DOHH2 (cell line): ENCODE measurements at regions not wholly inside any gene's neighbourhood (a gene's known extent, or its start where the extent isn't known, plus 50 kb on each side); places are given as distances from the start of the nearest gene placed in this dataset.
A peak's percentile ranks its signal among the peaks of the same experiment; 100 is the strongest.

ENCODE experiments used
- H3F3A ChIP-seq: fragments of 200-600 bp; sonication (generic), shearing (Covaris generic); 2 replicates; pipeline ENCODE4 v1.6.0; 2016; ENCODE audit warnings: antibody characterized with exemption, mild to moderate bottlenecking; ENCODE audit not compliant: control insufficient read depth, insufficient read depth
- H3K27ac ChIP-seq: fragments of 200-600 bp; sonication (generic); 2 replicates; pipeline ENCODE4 v1.5.1; 2014; ENCODE audit warnings: low read depth, mild to moderate bottlenecking, low read length, moderate library complexity
- H3K27me3 ChIP-seq: fragments of 200-600 bp; sonication (generic); 2 replicates; pipeline ENCODE4 v1.6.1; 2014; ENCODE audit warnings: mild to moderate bottlenecking, low read length, mixed read lengths; ENCODE audit not compliant: control insufficient read depth
- H3K36me3 ChIP-seq: fragments of 200-600 bp; sonication (generic); 2 replicates; pipeline ENCODE4 v1.6.1; 2014; ENCODE audit warnings: mild to moderate bottlenecking, low read length, moderate library complexity, mixed read lengths; ENCODE audit not compliant: control insufficient read depth
- H3K4me1 ChIP-seq: fragments of 200-600 bp; sonication (generic); 2 replicates; pipeline ENCODE4 v1.6.1; 2014; ENCODE audit warnings: mild to moderate bottlenecking, low read length, mixed read lengths; ENCODE audit not compliant: control insufficient read depth
- H3K4me2 ChIP-seq: fragments of 200-600 bp; sonication (generic); 2 replicates; pipeline ENCODE4 v1.6.0; 2014; ENCODE audit warnings: mild to moderate bottlenecking, low read length, moderate library complexity
- H3K4me3 ChIP-seq: fragments of 200-600 bp; sonication (generic); 2 replicates; pipeline ENCODE4 v1.5.1; 2014; ENCODE audit warnings: mild to moderate bottlenecking, low read length, mixed read lengths
- H3K79me2 ChIP-seq: fragments of 200-600 bp; sonication (generic); 2 replicates; pipeline ENCODE4 v1.6.1; 2014; ENCODE audit warnings: mild to moderate bottlenecking, low read length, mixed read lengths; ENCODE audit not compliant: control insufficient read depth
- H3K9me2 ChIP-seq: fragments of 200-600 bp; sonication (generic); replicated peaks from 2 replicates; pipeline ENCODE4 v1.6.1; 2014; ENCODE audit warnings: mild to moderate bottlenecking, low read length, mixed read lengths; ENCODE audit not compliant: control insufficient read depth
- H3K9me3 ChIP-seq: fragments of 200-600 bp; sonication (generic); 2 replicates; pipeline ENCODE4 v1.6.1; 2014; ENCODE audit warnings: antibody characterized with exemption, low read length, mixed read lengths; ENCODE audit not compliant: control insufficient read depth, insufficient read depth
- H4K20me1 ChIP-seq: fragments of 200-600 bp; sonication (generic); 2 replicates; pipeline ENCODE4 v1.6.0; 2014; ENCODE audit warnings: low read depth, mild to moderate bottlenecking, antibody characterized with exemption, low read length, moderate library complexity; ENCODE audit not compliant: control insufficient read depth, insufficient read depth
- CTCF ChIP-seq: fragments of 200-600 bp; sonication (generic); IDR thresholded peaks from one replicate; pipeline ENCODE4 v1.5.1; 2014; ENCODE audit warnings: antibody characterized with exemption, mild to moderate bottlenecking, low read depth, low read length; ENCODE audit not compliant: poor library complexity, severe bottlenecking
- EZH2phosphoT487 ChIP-seq: fragments of 200-600 bp; sonication (generic); IDR thresholded peaks from 2 replicates; pipeline ENCODE4 v1.6.1; 2017; ENCODE audit warnings: borderline replicate concordance, mild to moderate bottlenecking, antibody characterized with exemption, low read length, moderate library complexity, mixed read lengths

- H3K27me3 ChIP-seq, result no peaks in the 10 kb centered on the region
- no peaks in the 10 kb centered on the region; the same call in 1 of the 2 replicates for H3K9me3 ChIP-seq
- TF ChIP-seq CTCF (no peak), EZH2phosphoT487 (no peak)
- H3K4me3 ChIP-seq, result no peak overlapping the region
- H3K4me2 ChIP-seq, result no peak overlapping the region
- peaks cover 18% of the 10 kb centered on the region for H3K4me1 ChIP-seq
- no peaks in the 10 kb centered on the region for H3K79me2 ChIP-seq
- no peak overlapping the region for H3K27ac ChIP-seq
- H3K9me2 ChIP-seq, result no peaks in the 10 kb centered on the region
- H3F3A ChIP-seq, result no peaks in the 10 kb centered on the region; the same call in 1 of the 2 replicates
- no peaks in the 10 kb centered on the region for H4K20me1 ChIP-seq
- peaks cover 14% of the 10 kb centered on the region for H3K36me3 ChIP-seq
Observed at GRCh38 chr13:73880365-73880764, 253.8 kb downstream of the KLF12 start.

- no peaks in the 10 kb centered on the region for H3K79me2 ChIP-seq
- peaks cover 14% of the 10 kb centered on the region for H3K36me3 ChIP-seq
- H3K4me1 ChIP-seq, result peaks cover 18% of the 10 kb centered on the region
- no peaks in the 10 kb centered on the region for H4K20me1 ChIP-seq
- H3K4me2 ChIP-seq, result peak overlapping the region; percentile 20; the same call in 1 of the 2 replicates
- no peaks in the 10 kb centered on the region for H3K27me3 ChIP-seq
- H3F3A ChIP-seq, result no peaks in the 10 kb centered on the region; the same call in 1 of the 2 replicates
- H3K4me3 ChIP-seq, result no peak overlapping the region
- H3K9me3 ChIP-seq, result no peaks in the 10 kb centered on the region; the same call in 1 of the 2 replicates
- no peaks in the 10 kb centered on the region for H3K9me2 ChIP-seq
- H3K27ac ChIP-seq, result no peak overlapping the region
- TF ChIP-seq CTCF (no peak), EZH2phosphoT487 (no peak)
Observed at GRCh38 chr13:73879346-73880015, 254.7 kb downstream of the KLF12 start.

GRCh38 chr13:73877399-73877798 is 256.8 kb downstream of the KLF12 start:
- Histone ChIP-seq H3K9me3 (no peaks in the 10 kb centered on the region; the same call in 1 of the 2 replicates), H3K4me2 (no peak overlapping the region), H3K4me3 (no peak overlapping the region), H3K9me2 (no peaks in the 10 kb centered on the region), H3K4me1 (peaks cover 18% of the 10 kb centered on the region), H3K27ac (no peak overlapping the region), H3K27me3 (no peaks in the 10 kb centered on the region), H4K20me1 (no peaks in the 10 kb centered on the region), H3K36me3 (peaks cover 14% of the 10 kb centered on the region), H3K79me2 (no peaks in the 10 kb centered on the region), H3F3A (no peaks in the 10 kb centered on the region; the same call in 1 of the 2 replicates)
- no peak for TF ChIP-seq EZH2phosphoT487
- TF ChIP-seq CTCF, result no peak
